ENCODE measurements at regions not wholly inside any gene's neighbourhood (a gene's known extent, or its start where the extent isn't known, plus 50 kb on each side); places are given as distances from the start of the nearest gene placed in this dataset.

GRCh38 chr2:45260946-45261345 is 251.7 kb upstream of the SIX2 start:
- TF ChIP-seq, protein P1, sequence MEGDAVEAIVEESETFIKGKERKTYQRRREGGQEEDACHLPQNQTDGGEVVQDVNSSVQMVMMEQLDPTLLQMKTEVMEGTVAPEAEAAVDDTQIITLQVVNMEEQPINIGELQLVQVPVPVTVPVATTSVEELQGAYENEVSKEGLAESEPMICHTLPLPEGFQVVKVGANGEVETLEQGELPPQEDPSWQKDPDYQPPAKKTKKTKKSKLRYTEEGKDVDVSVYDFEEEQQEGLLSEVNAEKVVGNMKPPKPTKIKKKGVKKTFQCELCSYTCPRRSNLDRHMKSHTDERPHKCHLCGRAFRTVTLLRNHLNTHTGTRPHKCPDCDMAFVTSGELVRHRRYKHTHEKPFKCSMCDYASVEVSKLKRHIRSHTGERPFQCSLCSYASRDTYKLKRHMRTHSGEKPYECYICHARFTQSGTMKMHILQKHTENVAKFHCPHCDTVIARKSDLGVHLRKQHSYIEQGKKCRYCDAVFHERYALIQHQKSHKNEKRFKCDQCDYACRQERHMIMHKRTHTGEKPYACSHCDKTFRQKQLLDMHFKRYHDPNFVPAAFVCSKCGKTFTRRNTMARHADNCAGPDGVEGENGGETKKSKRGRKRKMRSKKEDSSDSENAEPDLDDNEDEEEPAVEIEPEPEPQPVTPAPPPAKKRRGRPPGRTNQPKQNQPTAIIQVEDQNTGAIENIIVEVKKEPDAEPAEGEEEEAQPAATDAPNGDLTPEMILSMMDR (IDR thresholded peaks at IDR 0.05; ENCODE audit: poor library complexity, severe bottlenecking) = no peak
- TF ChIP-seq POLR2AphosphoS5 (IDR thresholded peaks at IDR 0.05) (no peak), SMC3 (conservative IDR thresholded peaks at IDR 0.05; ENCODE audit: poor library complexity) (no peak), EZH2 (IDR thresholded peaks at IDR 0.05; ENCODE audit: borderline replicate concordance, insufficient read depth, low read length, poor library complexity, severe bottlenecking) (no peak)
- TF ChIP-seq, protein P2, sequence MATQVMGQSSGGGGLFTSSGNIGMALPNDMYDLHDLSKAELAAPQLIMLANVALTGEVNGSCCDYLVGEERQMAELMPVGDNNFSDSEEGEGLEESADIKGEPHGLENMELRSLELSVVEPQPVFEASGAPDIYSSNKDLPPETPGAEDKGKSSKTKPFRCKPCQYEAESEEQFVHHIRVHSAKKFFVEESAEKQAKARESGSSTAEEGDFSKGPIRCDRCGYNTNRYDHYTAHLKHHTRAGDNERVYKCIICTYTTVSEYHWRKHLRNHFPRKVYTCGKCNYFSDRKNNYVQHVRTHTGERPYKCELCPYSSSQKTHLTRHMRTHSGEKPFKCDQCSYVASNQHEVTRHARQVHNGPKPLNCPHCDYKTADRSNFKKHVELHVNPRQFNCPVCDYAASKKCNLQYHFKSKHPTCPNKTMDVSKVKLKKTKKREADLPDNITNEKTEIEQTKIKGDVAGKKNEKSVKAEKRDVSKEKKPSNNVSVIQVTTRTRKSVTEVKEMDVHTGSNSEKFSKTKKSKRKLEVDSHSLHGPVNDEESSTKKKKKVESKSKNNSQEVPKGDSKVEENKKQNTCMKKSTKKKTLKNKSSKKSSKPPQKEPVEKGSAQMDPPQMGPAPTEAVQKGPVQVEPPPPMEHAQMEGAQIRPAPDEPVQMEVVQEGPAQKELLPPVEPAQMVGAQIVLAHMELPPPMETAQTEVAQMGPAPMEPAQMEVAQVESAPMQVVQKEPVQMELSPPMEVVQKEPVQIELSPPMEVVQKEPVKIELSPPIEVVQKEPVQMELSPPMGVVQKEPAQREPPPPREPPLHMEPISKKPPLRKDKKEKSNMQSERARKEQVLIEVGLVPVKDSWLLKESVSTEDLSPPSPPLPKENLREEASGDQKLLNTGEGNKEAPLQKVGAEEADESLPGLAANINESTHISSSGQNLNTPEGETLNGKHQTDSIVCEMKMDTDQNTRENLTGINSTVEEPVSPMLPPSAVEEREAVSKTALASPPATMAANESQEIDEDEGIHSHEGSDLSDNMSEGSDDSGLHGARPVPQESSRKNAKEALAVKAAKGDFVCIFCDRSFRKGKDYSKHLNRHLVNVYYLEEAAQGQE (IDR thresholded peaks at IDR 0.05; ENCODE audit: borderline replicate concordance) = no peak
